HCT116 (cell line): ENCODE measurements at regions not wholly inside any gene's neighbourhood (a gene's known extent, or its start where the extent isn't known, plus 50 kb on each side); places are given as distances from the start of the nearest gene placed in this dataset.

ENCODE experiments used
- CEBPB ChIP-seq: IDR thresholded peaks from 2 replicates; pipeline ENCODE4 v1.6.1; 2012; ENCODE audit warnings: low read depth
- EGR1 ChIP-seq: IDR thresholded peaks from 2 replicates; pipeline ENCODE4 v1.6.1; 2012; ENCODE audit warnings: low read depth
- EZH2 ChIP-seq: fragments of 200-600 bp; sonication (generic); IDR thresholded peaks from 2 replicates; pipeline ENCODE4 v1.6.1; 2017; ENCODE audit warnings: antibody characterized with exemption, mixed run types
- JUND ChIP-seq: IDR thresholded peaks from 2 replicates; pipeline ENCODE4 v1.6.1; 2012
- MAX ChIP-seq: IDR thresholded peaks from 2 replicates; pipeline ENCODE4 v1.6.1; 2012
- POLR2A ChIP-seq: IDR thresholded peaks from 2 replicates; pipeline ENCODE4 v1.7.0; 2011; ENCODE audit warnings: borderline replicate concordance; ENCODE audit not compliant: insufficient read depth, insufficient read length; ENCODE audit errors: extremely low read depth
- POLR2AphosphoS5 ChIP-seq: IDR thresholded peaks from 2 replicates; pipeline ENCODE4 v1.6.1; 2011; ENCODE audit warnings: mild to moderate bottlenecking, low read depth, low read length, moderate library complexity
- SIN3A ChIP-seq: IDR thresholded peaks from 2 replicates; pipeline ENCODE4 v1.6.1; 2012; ENCODE audit warnings: low read depth
- YY1 ChIP-seq: IDR thresholded peaks from 2 replicates; pipeline ENCODE4 v1.6.1; 2011; ENCODE audit warnings: low read length, low read depth, moderate library complexity, mild to moderate bottlenecking; ENCODE audit not compliant: insufficient replicate concordance; ENCODE audit errors: extremely low read depth
- ZNF274 ChIP-seq: fragments of 200-500 bp; sonication (Bioruptor generic); IDR thresholded peaks from 2 replicates; pipeline ENCODE4 v1.6.1; 2014; ENCODE audit warnings: mild to moderate bottlenecking, low read depth, low read length, inconsistent platforms
- TF ChIP-seq, protein P1 (sequence below), 3 experiments: fragments of 200-600 bp in 1 of 3; sonication (generic) in 1 of 3; IDR thresholded peaks in 2 of 3; conservative IDR thresholded peaks in 1 of 3; 2 replicates each; pipeline ENCODE4 v1.5.1; 2012 to 2017; ENCODE audit warnings: low read depth in 2 of 3, low read length in 2 of 3, antibody characterized with exemption in 1 of 3, borderline replicate concordance in 1 of 3, control low read depth in 1 of 3, mild to moderate bottlenecking in 1 of 3, mixed read lengths in 1 of 3, mixed run types in 1 of 3, moderate library complexity in 1 of 3; ENCODE audit not compliant: insufficient read depth in 1 of 3
- TF ChIP-seq, protein P2 (sequence below): IDR thresholded peaks from 2 replicates; pipeline ENCODE4 v1.6.1; 2012; ENCODE audit warnings: low read depth

DNA sequence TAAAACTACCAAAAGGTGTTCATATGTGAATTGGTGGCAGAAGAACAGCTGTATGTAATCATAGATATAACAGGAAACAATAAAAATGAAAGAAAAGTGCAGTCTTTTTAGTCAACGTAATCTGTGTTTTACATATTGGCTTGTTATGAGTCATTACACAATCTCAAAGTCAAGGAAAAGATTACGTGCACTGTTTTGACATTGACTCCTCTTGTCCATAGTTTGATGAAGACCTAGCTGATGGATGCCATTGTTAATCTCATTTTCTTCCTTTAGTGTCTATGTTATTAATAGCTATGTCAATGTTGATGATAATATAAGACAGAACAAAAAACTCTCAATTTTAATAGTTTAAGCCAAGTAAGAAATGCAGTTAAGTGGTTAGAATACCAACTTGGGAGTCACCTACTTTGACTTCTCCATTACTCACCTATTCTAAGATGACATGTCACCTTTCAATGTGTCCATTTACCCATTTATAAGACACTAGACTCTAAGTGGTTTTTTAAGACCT is 84.5 kb upstream of the SAMSN1 start:
- TF ChIP-seq POLR2A (no peak), CEBPB (no peak), JUND (no peak), POLR2AphosphoS5 (no peak), EZH2 (no peak), YY1 (no peak), MAX (no peak), EGR1 (no peak), SIN3A (no peak), ZNF274 (no peak)
- TF ChIP-seq, protein P1, sequence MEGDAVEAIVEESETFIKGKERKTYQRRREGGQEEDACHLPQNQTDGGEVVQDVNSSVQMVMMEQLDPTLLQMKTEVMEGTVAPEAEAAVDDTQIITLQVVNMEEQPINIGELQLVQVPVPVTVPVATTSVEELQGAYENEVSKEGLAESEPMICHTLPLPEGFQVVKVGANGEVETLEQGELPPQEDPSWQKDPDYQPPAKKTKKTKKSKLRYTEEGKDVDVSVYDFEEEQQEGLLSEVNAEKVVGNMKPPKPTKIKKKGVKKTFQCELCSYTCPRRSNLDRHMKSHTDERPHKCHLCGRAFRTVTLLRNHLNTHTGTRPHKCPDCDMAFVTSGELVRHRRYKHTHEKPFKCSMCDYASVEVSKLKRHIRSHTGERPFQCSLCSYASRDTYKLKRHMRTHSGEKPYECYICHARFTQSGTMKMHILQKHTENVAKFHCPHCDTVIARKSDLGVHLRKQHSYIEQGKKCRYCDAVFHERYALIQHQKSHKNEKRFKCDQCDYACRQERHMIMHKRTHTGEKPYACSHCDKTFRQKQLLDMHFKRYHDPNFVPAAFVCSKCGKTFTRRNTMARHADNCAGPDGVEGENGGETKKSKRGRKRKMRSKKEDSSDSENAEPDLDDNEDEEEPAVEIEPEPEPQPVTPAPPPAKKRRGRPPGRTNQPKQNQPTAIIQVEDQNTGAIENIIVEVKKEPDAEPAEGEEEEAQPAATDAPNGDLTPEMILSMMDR (IDR thresholded peaks at IDR 0.05 in 2 of 3, conservative IDR thresholded peaks at IDR 0.05 in 1 of 3; ENCODE audit: borderline replicate concordance in 1 of 3, insufficient read depth in 1 of 3, low read depth in 2 of 3, low read length in 2 of 3) = no peak
- TF ChIP-seq, protein P2, sequence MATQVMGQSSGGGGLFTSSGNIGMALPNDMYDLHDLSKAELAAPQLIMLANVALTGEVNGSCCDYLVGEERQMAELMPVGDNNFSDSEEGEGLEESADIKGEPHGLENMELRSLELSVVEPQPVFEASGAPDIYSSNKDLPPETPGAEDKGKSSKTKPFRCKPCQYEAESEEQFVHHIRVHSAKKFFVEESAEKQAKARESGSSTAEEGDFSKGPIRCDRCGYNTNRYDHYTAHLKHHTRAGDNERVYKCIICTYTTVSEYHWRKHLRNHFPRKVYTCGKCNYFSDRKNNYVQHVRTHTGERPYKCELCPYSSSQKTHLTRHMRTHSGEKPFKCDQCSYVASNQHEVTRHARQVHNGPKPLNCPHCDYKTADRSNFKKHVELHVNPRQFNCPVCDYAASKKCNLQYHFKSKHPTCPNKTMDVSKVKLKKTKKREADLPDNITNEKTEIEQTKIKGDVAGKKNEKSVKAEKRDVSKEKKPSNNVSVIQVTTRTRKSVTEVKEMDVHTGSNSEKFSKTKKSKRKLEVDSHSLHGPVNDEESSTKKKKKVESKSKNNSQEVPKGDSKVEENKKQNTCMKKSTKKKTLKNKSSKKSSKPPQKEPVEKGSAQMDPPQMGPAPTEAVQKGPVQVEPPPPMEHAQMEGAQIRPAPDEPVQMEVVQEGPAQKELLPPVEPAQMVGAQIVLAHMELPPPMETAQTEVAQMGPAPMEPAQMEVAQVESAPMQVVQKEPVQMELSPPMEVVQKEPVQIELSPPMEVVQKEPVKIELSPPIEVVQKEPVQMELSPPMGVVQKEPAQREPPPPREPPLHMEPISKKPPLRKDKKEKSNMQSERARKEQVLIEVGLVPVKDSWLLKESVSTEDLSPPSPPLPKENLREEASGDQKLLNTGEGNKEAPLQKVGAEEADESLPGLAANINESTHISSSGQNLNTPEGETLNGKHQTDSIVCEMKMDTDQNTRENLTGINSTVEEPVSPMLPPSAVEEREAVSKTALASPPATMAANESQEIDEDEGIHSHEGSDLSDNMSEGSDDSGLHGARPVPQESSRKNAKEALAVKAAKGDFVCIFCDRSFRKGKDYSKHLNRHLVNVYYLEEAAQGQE = no peak
